OCI-LY3 (cell line): ENCODE measurements at regions not wholly inside any gene's neighbourhood (a gene's known extent, or its start where the extent isn't known, plus 50 kb on each side); places are given as distances from the start of the nearest gene placed in this dataset.

Experiments used
- EZH2phosphoT487 ChIP-seq: fragments of 200-600 bp; shearing (Covaris generic); IDR thresholded peaks from 2 replicates; pipeline ENCODE4 v1.6.1; 2018; ENCODE audit warnings: antibody characterized with exemption, mixed run types, low read depth
- TF ChIP-seq, protein P1 (sequence below): fragments of 200-600, 300-600 bp; sonication (generic); IDR thresholded peaks from 2 replicates; pipeline ENCODE4 v1.5.1; 2014; ENCODE audit warnings: antibody characterized with exemption, low read length, low read depth

- no peak for TF ChIP-seq EZH2phosphoT487
- TF ChIP-seq, protein P1, sequence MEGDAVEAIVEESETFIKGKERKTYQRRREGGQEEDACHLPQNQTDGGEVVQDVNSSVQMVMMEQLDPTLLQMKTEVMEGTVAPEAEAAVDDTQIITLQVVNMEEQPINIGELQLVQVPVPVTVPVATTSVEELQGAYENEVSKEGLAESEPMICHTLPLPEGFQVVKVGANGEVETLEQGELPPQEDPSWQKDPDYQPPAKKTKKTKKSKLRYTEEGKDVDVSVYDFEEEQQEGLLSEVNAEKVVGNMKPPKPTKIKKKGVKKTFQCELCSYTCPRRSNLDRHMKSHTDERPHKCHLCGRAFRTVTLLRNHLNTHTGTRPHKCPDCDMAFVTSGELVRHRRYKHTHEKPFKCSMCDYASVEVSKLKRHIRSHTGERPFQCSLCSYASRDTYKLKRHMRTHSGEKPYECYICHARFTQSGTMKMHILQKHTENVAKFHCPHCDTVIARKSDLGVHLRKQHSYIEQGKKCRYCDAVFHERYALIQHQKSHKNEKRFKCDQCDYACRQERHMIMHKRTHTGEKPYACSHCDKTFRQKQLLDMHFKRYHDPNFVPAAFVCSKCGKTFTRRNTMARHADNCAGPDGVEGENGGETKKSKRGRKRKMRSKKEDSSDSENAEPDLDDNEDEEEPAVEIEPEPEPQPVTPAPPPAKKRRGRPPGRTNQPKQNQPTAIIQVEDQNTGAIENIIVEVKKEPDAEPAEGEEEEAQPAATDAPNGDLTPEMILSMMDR: no peak
Measured at GRCh38 chr9:84438391-84438790, 97.8 kb upstream of the SLC28A3 start.
